GM12878 (cell line): ENCODE measurements at regions not wholly inside any gene's neighbourhood (a gene's known extent, or its start where the extent isn't known, plus 50 kb on each side); places are given as distances from the start of the nearest gene placed in this dataset.

ENCODE experiments used
- BACH1 ChIP-seq: fragments of 450-650 bp; IDR thresholded peaks from 2 replicates; pipeline ENCODE4 v1.6.1; 2017; ENCODE audit warnings: mild to moderate bottlenecking, borderline replicate concordance
- CHD2 ChIP-seq: IDR thresholded peaks from 2 replicates; pipeline ENCODE4 v1.6.1; 2011; ENCODE audit warnings: low read depth, low read length, improper control_type of control experiment, borderline replicate concordance
- EGR1 ChIP-seq, 2 experiments: IDR thresholded peaks; 1 replicate in 1 of 2; 2 replicates in 1 of 2; pipeline ENCODE4 v1.6.1; 2011 to 2012; ENCODE audit warnings: low read depth in 2 of 2, low read length in 2 of 2, borderline replicate concordance in 1 of 2, mild to moderate bottlenecking in 1 of 2, moderate library complexity in 1 of 2
- EZH2 ChIP-seq: IDR thresholded peaks from 2 replicates; pipeline ENCODE4 v1.6.1; 2012; ENCODE audit warnings: low read depth, mild to moderate bottlenecking, control low read depth, inconsistent platforms, low read length, borderline replicate concordance; ENCODE audit not compliant: control insufficient read depth
- NFXL1 ChIP-seq: fragments of 450-650 bp; IDR thresholded peaks from 2 replicates; pipeline ENCODE4 v1.6.1; 2017; ENCODE audit warnings: antibody characterized with exemption, mild to moderate bottlenecking, borderline replicate concordance
- NKRF ChIP-seq: fragments of 450-650 bp; conservative IDR thresholded peaks from 2 replicates; pipeline ENCODE4 v1.6.1; 2017; ENCODE audit warnings: mild to moderate bottlenecking, moderate library complexity
- POLR2A ChIP-seq: IDR thresholded peaks from 2 replicates; pipeline ENCODE4 v1.6.1; 2011; ENCODE audit warnings: low read depth, mild to moderate bottlenecking, low read length
- ZSCAN29 ChIP-seq: fragments of 450-650 bp; IDR thresholded peaks from 2 replicates; pipeline ENCODE4 v1.6.1; 2017; ENCODE audit warnings: mild to moderate bottlenecking, moderate library complexity
- ZZZ3 ChIP-seq: IDR thresholded peaks from 2 replicates; pipeline ENCODE4 v1.6.1; 2011; ENCODE audit warnings: low read depth; ENCODE audit not compliant: control insufficient read depth, insufficient read length
- TF ChIP-seq, protein P1 (sequence below), 3 experiments: IDR thresholded peaks in 2 of 3; conservative IDR thresholded peaks in 1 of 3; 2 replicates each; pipeline ENCODE4 v1.5.1; 2011; ENCODE audit warnings: low read depth in 3 of 3, low read length in 3 of 3, mild to moderate bottlenecking in 3 of 3, control low read depth in 2 of 3, moderate library complexity in 2 of 3, inconsistent platforms in 1 of 3, mixed read lengths in 1 of 3; ENCODE audit not compliant: control insufficient read depth in 2 of 3, insufficient read depth in 1 of 3; ENCODE audit errors: extremely low read depth in 1 of 3
- TF ChIP-seq, protein P2 (sequence below): fragments of 450-650 bp; IDR thresholded peaks from 2 replicates; pipeline ENCODE4 v1.6.1; 2018; ENCODE audit warnings: mild to moderate bottlenecking, low read depth, moderate library complexity; ENCODE audit not compliant: partially characterized antibody
- TF ChIP-seq, protein P3 (sequence below): fragments of 450-650 bp; formaldehyde crosslinking; IDR thresholded peaks from 2 replicates; pipeline ENCODE4 v1.4.0; 2022; ENCODE audit warnings: mild to moderate bottlenecking, moderate library complexity

GRCh38 chr18:26703170-26703930, 155.0 kb upstream of the KCTD1 start:
- TF ChIP-seq, protein P1, sequence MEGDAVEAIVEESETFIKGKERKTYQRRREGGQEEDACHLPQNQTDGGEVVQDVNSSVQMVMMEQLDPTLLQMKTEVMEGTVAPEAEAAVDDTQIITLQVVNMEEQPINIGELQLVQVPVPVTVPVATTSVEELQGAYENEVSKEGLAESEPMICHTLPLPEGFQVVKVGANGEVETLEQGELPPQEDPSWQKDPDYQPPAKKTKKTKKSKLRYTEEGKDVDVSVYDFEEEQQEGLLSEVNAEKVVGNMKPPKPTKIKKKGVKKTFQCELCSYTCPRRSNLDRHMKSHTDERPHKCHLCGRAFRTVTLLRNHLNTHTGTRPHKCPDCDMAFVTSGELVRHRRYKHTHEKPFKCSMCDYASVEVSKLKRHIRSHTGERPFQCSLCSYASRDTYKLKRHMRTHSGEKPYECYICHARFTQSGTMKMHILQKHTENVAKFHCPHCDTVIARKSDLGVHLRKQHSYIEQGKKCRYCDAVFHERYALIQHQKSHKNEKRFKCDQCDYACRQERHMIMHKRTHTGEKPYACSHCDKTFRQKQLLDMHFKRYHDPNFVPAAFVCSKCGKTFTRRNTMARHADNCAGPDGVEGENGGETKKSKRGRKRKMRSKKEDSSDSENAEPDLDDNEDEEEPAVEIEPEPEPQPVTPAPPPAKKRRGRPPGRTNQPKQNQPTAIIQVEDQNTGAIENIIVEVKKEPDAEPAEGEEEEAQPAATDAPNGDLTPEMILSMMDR (IDR thresholded peaks at IDR 0.05 in 2 of 3, conservative IDR thresholded peaks at IDR 0.05 in 1 of 3; ENCODE audit: control insufficient read depth in 2 of 3, extremely low read depth in 1 of 3, insufficient read depth in 1 of 3, low read depth in 3 of 3, low read length in 3 of 3): no peak
- no peak for TF ChIP-seq NKRF
- no peak for TF ChIP-seq CHD2
- TF ChIP-seq POLR2A: no peak
- no peak for TF ChIP-seq NFXL1
- TF ChIP-seq EGR1 (IDR thresholded peaks at IDR 0.05; ENCODE audit: borderline replicate concordance in 1 of 2, low read depth in 2 of 2, low read length in 2 of 2): no peak
- TF ChIP-seq, protein P2, sequence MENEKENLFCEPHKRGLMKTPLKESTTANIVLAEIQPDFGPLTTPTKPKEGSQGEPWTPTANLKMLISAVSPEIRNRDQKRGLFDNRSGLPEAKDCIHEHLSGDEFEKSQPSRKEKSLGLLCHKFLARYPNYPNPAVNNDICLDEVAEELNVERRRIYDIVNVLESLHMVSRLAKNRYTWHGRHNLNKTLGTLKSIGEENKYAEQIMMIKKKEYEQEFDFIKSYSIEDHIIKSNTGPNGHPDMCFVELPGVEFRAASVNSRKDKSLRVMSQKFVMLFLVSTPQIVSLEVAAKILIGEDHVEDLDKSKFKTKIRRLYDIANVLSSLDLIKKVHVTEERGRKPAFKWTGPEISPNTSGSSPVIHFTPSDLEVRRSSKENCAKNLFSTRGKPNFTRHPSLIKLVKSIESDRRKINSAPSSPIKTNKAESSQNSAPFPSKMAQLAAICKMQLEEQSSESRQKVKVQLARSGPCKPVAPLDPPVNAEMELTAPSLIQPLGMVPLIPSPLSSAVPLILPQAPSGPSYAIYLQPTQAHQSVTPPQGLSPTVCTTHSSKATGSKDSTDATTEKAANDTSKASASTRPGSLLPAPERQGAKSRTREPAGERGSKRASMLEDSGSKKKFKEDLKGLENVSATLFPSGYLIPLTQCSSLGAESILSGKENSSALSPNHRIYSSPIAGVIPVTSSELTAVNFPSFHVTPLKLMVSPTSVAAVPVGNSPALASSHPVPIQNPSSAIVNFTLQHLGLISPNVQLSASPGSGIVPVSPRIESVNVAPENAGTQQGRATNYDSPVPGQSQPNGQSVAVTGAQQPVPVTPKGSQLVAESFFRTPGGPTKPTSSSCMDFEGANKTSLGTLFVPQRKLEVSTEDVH: no peak
- TF ChIP-seq BACH1: no peak
- TF ChIP-seq EZH2: no peak
- TF ChIP-seq ZSCAN29: no peak
- TF ChIP-seq, protein P3, sequence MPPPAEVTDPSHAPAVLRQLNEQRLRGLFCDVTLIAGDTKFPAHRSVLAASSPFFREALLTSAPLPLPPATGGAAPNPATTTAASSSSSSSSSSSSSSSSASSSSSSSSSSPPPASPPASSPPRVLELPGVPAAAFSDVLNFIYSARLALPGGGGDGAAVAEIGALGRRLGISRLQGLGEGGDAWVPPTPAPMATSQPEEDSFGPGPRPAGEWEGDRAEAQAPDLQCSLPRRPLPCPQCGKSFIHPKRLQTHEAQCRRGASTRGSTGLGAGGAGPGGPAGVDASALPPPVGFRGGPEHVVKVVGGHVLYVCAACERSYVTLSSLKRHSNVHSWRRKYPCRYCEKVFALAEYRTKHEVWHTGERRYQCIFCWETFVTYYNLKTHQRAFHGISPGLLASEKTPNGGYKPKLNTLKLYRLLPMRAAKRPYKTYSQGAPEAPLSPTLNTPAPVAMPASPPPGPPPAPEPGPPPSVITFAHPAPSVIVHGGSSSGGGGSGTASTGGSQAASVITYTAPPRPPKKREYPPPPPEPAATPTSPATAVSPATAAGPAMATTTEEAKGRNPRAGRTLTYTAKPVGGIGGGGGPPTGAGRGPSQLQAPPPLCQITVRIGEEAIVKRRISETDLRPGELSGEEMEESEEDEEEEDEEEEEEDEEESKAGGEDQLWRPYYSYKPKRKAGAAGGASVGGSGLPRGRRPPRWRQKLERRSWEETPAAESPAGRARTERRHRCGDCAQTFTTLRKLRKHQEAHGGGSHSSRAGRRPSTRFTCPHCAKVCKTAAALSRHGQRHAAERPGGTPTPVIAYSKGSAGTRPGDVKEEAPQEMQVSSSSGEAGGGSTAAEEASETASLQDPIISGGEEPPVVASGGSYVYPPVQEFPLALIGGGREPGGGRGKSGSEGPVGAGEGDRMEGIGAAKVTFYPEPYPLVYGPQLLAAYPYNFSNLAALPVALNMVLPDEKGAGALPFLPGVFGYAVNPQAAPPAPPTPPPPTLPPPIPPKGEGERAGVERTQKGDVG (CRISPR knock-in tag): no peak
- no peak for TF ChIP-seq ZZZ3
